Erythroblast (primary cell): ENCODE measurements at regions not wholly inside any gene's neighbourhood (a gene's known extent, or its start where the extent isn't known, plus 50 kb on each side); places are given as distances from the start of the nearest gene placed in this dataset.

Experiments used
- GATA1 ChIP-seq: IDR thresholded peaks from 2 replicates; pipeline ENCODE4 v1.6.1; 2011; ENCODE audit warnings: low read depth, mild to moderate bottlenecking, control low read depth, low read length, moderate library complexity
- POLR2A ChIP-seq: IDR thresholded peaks from 2 replicates; pipeline ENCODE4 v1.6.1; 2011; ENCODE audit warnings: mild to moderate bottlenecking, low read length

DNA sequence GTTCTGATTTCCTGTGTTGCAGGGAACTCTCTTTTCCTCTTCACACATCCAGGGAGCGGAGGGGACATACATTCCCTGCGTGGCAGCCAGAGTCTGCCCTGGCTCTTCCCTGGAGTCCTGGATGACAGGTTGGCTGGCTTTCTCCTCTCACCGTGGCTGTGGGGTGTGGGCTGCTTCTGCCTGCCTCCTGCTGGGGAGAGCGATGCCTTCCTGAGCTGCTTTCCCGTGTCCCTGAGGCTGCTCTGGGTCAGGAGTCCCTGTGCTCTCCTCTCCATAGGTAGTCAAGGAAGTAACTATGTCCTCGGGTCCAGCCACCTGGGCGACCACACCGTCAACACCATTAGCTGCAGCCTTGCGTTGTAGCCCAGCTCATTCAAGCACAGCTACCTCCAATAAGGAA lies 451.7 kb downstream of the QKI start:
- TF ChIP-seq POLR2A (no peak), GATA1 (no peak)
